Hepatocyte (in vitro differentiated cells): ENCODE measurements at regions not wholly inside any gene's neighbourhood (a gene's known extent, or its start where the extent isn't known, plus 50 kb on each side); places are given as distances from the start of the nearest gene placed in this dataset.

Experiments
- EZH2 ChIP-seq: fragments of 200-600 bp; sonication (generic); IDR thresholded peaks from 2 replicates; pipeline ENCODE4 v1.6.1; 2016; ENCODE audit warnings: antibody characterized with exemption, mild to moderate bottlenecking, borderline replicate concordance
- TF ChIP-seq, protein P1 (sequence below): fragments of 200-600 bp; sonication (generic); IDR thresholded peaks from 2 replicates; pipeline ENCODE4 v1.5.1; 2016; ENCODE audit warnings: antibody characterized with exemption, mild to moderate bottlenecking; ENCODE audit not compliant: poor library complexity

DNA sequence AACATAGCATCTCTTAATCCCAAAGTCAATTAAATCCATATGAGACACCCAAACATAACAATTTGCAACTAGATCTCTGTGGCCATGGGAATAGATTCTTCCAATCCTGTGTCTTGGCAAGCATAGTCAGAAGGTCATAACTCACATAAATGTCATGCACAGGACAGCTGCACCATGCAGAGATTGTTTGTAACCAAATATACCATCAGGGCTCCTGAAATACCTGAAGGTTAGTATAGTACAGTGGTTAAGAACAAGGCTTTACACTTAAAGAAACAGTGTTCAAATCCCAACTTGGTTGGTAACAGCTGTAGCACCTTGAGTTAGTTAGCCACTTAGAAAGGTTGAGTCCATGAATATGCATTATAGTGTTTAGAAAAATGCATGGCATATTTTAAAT lies 82.6 kb upstream of the CCDC190 start:
- TF ChIP-seq, protein P1, sequence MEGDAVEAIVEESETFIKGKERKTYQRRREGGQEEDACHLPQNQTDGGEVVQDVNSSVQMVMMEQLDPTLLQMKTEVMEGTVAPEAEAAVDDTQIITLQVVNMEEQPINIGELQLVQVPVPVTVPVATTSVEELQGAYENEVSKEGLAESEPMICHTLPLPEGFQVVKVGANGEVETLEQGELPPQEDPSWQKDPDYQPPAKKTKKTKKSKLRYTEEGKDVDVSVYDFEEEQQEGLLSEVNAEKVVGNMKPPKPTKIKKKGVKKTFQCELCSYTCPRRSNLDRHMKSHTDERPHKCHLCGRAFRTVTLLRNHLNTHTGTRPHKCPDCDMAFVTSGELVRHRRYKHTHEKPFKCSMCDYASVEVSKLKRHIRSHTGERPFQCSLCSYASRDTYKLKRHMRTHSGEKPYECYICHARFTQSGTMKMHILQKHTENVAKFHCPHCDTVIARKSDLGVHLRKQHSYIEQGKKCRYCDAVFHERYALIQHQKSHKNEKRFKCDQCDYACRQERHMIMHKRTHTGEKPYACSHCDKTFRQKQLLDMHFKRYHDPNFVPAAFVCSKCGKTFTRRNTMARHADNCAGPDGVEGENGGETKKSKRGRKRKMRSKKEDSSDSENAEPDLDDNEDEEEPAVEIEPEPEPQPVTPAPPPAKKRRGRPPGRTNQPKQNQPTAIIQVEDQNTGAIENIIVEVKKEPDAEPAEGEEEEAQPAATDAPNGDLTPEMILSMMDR = no peak
- no peak for TF ChIP-seq EZH2
